Vagina (tissue), 2 donors: ENCODE measurements at regions not wholly inside any gene's neighbourhood (a gene's known extent, or its start where the extent isn't known, plus 50 kb on each side); places are given as distances from the start of the nearest gene placed in this dataset.
"Not testable (repeated sequence)": the region's sequence is repeated elsewhere in the genome, so short reads cannot be mapped to it uniquely, and the experiment has no call there.

Source experiments
- POLR2A ChIP-seq, 2 donors: fragments of 450-650 bp; IDR thresholded peaks; one replicate each; pipeline ENCODE4 v1.6.1; 2017; ENCODE audit warnings: antibody characterized with exemption in 2 of 2, mild to moderate bottlenecking in 2 of 2, moderate library complexity in 2 of 2
- POLR2AphosphoS5 ChIP-seq, 2 donors: sonication (generic); formaldehyde crosslinking; IDR thresholded peaks; one replicate each; pipeline ENCODE4 v1.9.0; 2017; ENCODE audit warnings: antibody characterized with exemption in 2 of 2, mild to moderate bottlenecking in 2 of 2, low read depth in 1 of 2; ENCODE audit not compliant: insufficient read depth in 1 of 2
- TF ChIP-seq, protein P1 (sequence below), 3 experiments: fragments of 450-650 bp in 2 of 3; fragments of 200-600 bp in 1 of 3; sonication (generic) in 1 of 3; IDR thresholded peaks; one replicate each; pipeline ENCODE4 v1.5.1; 2017 to 2019; ENCODE audit warnings: antibody characterized with exemption in 3 of 3, mild to moderate bottlenecking in 2 of 3, moderate library complexity in 2 of 3

DNA sequence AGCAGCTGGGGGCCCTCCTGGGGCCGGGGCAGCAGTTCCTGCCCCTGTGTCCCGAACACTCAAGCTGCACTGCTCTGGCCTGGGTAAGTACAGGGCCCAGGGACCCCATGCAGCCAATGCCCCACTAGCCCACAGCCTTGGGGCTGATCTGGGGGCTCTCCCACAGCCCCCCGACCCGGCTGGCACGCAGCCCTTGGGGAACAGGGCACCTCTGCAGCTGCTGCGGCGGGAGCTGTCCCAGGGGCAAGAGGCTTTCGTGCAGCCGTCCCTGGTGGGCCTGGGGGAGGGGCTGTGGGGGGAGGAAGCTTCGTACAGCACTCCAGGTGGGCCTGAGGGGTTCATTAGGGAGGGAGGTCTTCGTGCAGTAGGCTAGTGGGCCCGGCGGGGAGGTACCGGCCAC is 186.9 kb downstream of the IGLL1 start:
- TF ChIP-seq, protein P1, sequence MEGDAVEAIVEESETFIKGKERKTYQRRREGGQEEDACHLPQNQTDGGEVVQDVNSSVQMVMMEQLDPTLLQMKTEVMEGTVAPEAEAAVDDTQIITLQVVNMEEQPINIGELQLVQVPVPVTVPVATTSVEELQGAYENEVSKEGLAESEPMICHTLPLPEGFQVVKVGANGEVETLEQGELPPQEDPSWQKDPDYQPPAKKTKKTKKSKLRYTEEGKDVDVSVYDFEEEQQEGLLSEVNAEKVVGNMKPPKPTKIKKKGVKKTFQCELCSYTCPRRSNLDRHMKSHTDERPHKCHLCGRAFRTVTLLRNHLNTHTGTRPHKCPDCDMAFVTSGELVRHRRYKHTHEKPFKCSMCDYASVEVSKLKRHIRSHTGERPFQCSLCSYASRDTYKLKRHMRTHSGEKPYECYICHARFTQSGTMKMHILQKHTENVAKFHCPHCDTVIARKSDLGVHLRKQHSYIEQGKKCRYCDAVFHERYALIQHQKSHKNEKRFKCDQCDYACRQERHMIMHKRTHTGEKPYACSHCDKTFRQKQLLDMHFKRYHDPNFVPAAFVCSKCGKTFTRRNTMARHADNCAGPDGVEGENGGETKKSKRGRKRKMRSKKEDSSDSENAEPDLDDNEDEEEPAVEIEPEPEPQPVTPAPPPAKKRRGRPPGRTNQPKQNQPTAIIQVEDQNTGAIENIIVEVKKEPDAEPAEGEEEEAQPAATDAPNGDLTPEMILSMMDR (IDR thresholded peaks at IDR 0.05): not testable (repeated sequence)
- not testable (repeated sequence) for TF ChIP-seq POLR2A (IDR thresholded peaks at IDR 0.05); POLR2AphosphoS5 (IDR thresholded peaks at IDR 0.05; ENCODE audit: insufficient read depth in 1 of 2, low read depth in 1 of 2)
